IMR-90 (cell line): ENCODE measurements at regions not wholly inside any gene's neighbourhood (a gene's known extent, or its start where the extent isn't known, plus 50 kb on each side); places are given as distances from the start of the nearest gene placed in this dataset.

ENCODE experiments used
- ATAC-seq: fragments of 200-7000 bp; cut with Tn5 transposase; 2 replicates; pipeline ENCODE4 v1.9.1; 2020; ENCODE audit warnings: low read depth, mild to moderate bottlenecking, moderate library complexity
- BruUV-seq: library from RNA; stranded (reverse); fragments of 400-500 nt; replicated peaks from 2 replicates; lab custom pipeline; 2021; lab: Mats Ljungman, UMichigan
- CTCF ChIA-PET: fragments of 300-600 bp; formaldehyde crosslinking; extraction: SDS; loops from one replicate; lab custom pipeline; 2021; ENCODE audit warnings: antibody characterized with exemption; lab: Yijun Ruan, JAX
- POLR2A ChIA-PET: fragments of 300-600 bp; sonication (Branson Sonifier 250); formaldehyde crosslinking; loops from one replicate; lab custom pipeline; 2022; ENCODE audit warnings: antibody characterized with exemption; ENCODE audit not compliant: unreplicated experiment; lab: Charles Lee
- DNase-seq: peaks from one replicate; pipeline ENCODE4 v3.0.0; 2013
- H2AFZ ChIP-seq: replicated peaks from 2 replicates; pipeline ENCODE3; 2013; ENCODE audit warnings: low read length, mild to moderate bottlenecking; ENCODE audit not compliant: poor library complexity
- H2AK5ac ChIP-seq: 2 replicates; pipeline ENCODE4 v1.6.1; 2013; ENCODE audit warnings: low read depth, low read length, inconsistent platforms
- H2AK9ac ChIP-seq: replicated peaks from 2 replicates; pipeline ENCODE3; 2013; ENCODE audit warnings: mild to moderate bottlenecking, low read depth, low read length, moderate library complexity; ENCODE audit not compliant: poor library complexity
- H2BK120ac ChIP-seq: 2 replicates; pipeline ENCODE4 v1.6.1; 2013; ENCODE audit warnings: low read depth, low read length, inconsistent platforms
- H2BK15ac ChIP-seq: 3 replicates; pipeline ENCODE4 v1.6.1; 2013; ENCODE audit warnings: low read depth, low read length, inconsistent platforms
- H2BK20ac ChIP-seq: 2 replicates; pipeline ENCODE4 v1.6.1; 2013; ENCODE audit warnings: low read depth, mild to moderate bottlenecking, inconsistent platforms, low read length, moderate library complexity
- H2BK5ac ChIP-seq: 2 replicates; pipeline ENCODE4 v1.6.1; 2013; ENCODE audit warnings: mild to moderate bottlenecking, low read depth, low read length, inconsistent platforms; ENCODE audit not compliant: poor library complexity, severe bottlenecking
- H3K14ac ChIP-seq: replicated peaks from 2 replicates; pipeline ENCODE4 v1.6.1; 2013; ENCODE audit warnings: low read depth, low read length, inconsistent platforms
- H3K18ac ChIP-seq: 2 replicates; pipeline ENCODE4 v1.6.1; 2013; ENCODE audit warnings: low read depth, low read length, control low read depth
- H3K23ac ChIP-seq: 2 replicates; pipeline ENCODE4 v1.6.1; 2013; ENCODE audit warnings: low read depth, low read length, inconsistent platforms
- H3K27ac ChIP-seq: 2 replicates; pipeline ENCODE4 v1.5.1; 2013; ENCODE audit warnings: mild to moderate bottlenecking, control low read depth, low read length; ENCODE audit not compliant: insufficient read depth
- H3K27me3 ChIP-seq: 2 replicates; pipeline ENCODE4 v1.6.1; 2013; ENCODE audit warnings: low read length; ENCODE audit not compliant: control insufficient read depth, insufficient read depth
- H3K36me3 ChIP-seq: 2 replicates; pipeline ENCODE4 v1.6.1; 2013; ENCODE audit warnings: low read length, mixed read lengths; ENCODE audit not compliant: control insufficient read depth, insufficient read depth
- H3K4ac ChIP-seq: 2 replicates; pipeline ENCODE4 v1.6.1; 2013; ENCODE audit warnings: low read depth, low read length, inconsistent platforms
- H3K4me1 ChIP-seq: 2 replicates; pipeline ENCODE4 v1.6.1; 2013; ENCODE audit warnings: low read length, mixed read lengths; ENCODE audit not compliant: control insufficient read depth, insufficient read depth
- H3K4me2 ChIP-seq: 2 replicates; pipeline ENCODE4 v1.6.1; 2013; ENCODE audit warnings: low read depth, mild to moderate bottlenecking, control low read depth, low read length, moderate library complexity
- H3K4me3 ChIP-seq: 2 replicates; pipeline ENCODE4 v1.5.1; 2013; ENCODE audit warnings: low read depth, mild to moderate bottlenecking, control low read depth, low read length, moderate library complexity; ENCODE audit not compliant: insufficient read depth
- H3K56ac ChIP-seq: 2 replicates; pipeline ENCODE4 v1.6.1; 2013; ENCODE audit warnings: low read length, inconsistent platforms; ENCODE audit not compliant: insufficient read depth; ENCODE audit errors: extremely low read depth
- H3K79me1 ChIP-seq, 2 experiments: 2 replicates each; pipeline ENCODE4 v1.6.1; 2013; ENCODE audit warnings: low read length in 2 of 2, inconsistent platforms in 1 of 2, low read depth in 1 of 2
- H3K9ac ChIP-seq: 2 replicates; pipeline ENCODE4 v1.6.1; 2013; ENCODE audit warnings: low read depth, low read length, control low read depth
- H3K9me1 ChIP-seq: 2 replicates; pipeline ENCODE4 v1.6.1; 2013; ENCODE audit warnings: low read length, inconsistent platforms; ENCODE audit not compliant: insufficient read depth
- H3K9me3 ChIP-seq: 2 replicates; pipeline ENCODE4 v1.6.1; 2013; ENCODE audit warnings: low read length; ENCODE audit not compliant: control insufficient read depth, insufficient read depth
- H4K20me1 ChIP-seq: 2 replicates; pipeline ENCODE4 v1.6.1; 2013; ENCODE audit warnings: low read length, inconsistent platforms; ENCODE audit not compliant: insufficient read depth
- H4K5ac ChIP-seq: 2 replicates; pipeline ENCODE4 v1.6.1; 2013; ENCODE audit warnings: mild to moderate bottlenecking, low read depth, low read length, control low read depth
- H4K8ac ChIP-seq, 2 experiments: 2 replicates each; pipeline ENCODE4 v1.6.1; 2013; ENCODE audit warnings: low read depth in 2 of 2, low read length in 2 of 2, control low read depth in 1 of 2, inconsistent platforms in 1 of 2
- H4K91ac ChIP-seq: 2 replicates; pipeline ENCODE4 v1.6.1; 2013; ENCODE audit warnings: low read depth, low read length, inconsistent platforms; ENCODE audit not compliant: insufficient read depth
- BHLHE40 ChIP-seq: fragments of 150-350 bp; IDR thresholded peaks from 2 replicates; pipeline ENCODE4 v1.6.1; 2016; ENCODE audit warnings: mild to moderate bottlenecking, low read depth, low read length
- CEBPB ChIP-seq: IDR thresholded peaks from 2 replicates; pipeline ENCODE4 v1.6.1; 2012; ENCODE audit warnings: low read depth, low read length, improper control_type of control experiment
- CHD1 ChIP-seq: IDR thresholded peaks from 2 replicates; pipeline ENCODE4 v1.6.1; 2012; ENCODE audit warnings: low read depth, low read length, improper control_type of control experiment
- CTCF ChIP-seq: conservative IDR thresholded peaks from 2 replicates; pipeline ENCODE4 v1.5.1; 2012; ENCODE audit warnings: mild to moderate bottlenecking, low read depth, low read length, improper control_type of control experiment
- ELK1 ChIP-seq: fragments of 150-350 bp; IDR thresholded peaks from 2 replicates; pipeline ENCODE4 v1.6.1; 2016; ENCODE audit warnings: low read depth, mild to moderate bottlenecking, low read length, moderate library complexity, borderline replicate concordance
- FOS ChIP-seq: fragments of 150-350 bp; IDR thresholded peaks from 2 replicates; pipeline ENCODE4 v1.6.1; 2016; ENCODE audit warnings: low read depth, low read length
- MAFK ChIP-seq: IDR thresholded peaks from 2 replicates; pipeline ENCODE4 v1.6.1; 2012; ENCODE audit warnings: low read depth, low read length, improper control_type of control experiment
- MAZ ChIP-seq: IDR thresholded peaks from 2 replicates; pipeline ENCODE4 v1.6.1; 2012; ENCODE audit warnings: low read depth, mild to moderate bottlenecking, low read length, improper control_type of control experiment, moderate library complexity, borderline replicate concordance
- MXI1 ChIP-seq: IDR thresholded peaks from 2 replicates; pipeline ENCODE4 v1.6.1; 2012; ENCODE audit warnings: low read depth, mild to moderate bottlenecking, low read length, moderate library complexity, borderline replicate concordance
- NFE2L2 ChIP-seq: fragments of 150-350 bp; IDR thresholded peaks from 2 replicates; pipeline ENCODE4 v1.6.1; 2016; ENCODE audit warnings: low read depth, mild to moderate bottlenecking, low read length
- POLR2A ChIP-seq: IDR thresholded peaks from 2 replicates; pipeline ENCODE4 v1.6.1; 2012; ENCODE audit warnings: mild to moderate bottlenecking, low read depth, low read length
- RAD21 ChIP-seq: IDR thresholded peaks from 2 replicates; pipeline ENCODE4 v1.6.1; 2012; ENCODE audit warnings: low read length, improper control_type of control experiment
- RCOR1 ChIP-seq: IDR thresholded peaks from 2 replicates; pipeline ENCODE4 v1.6.1; 2012; ENCODE audit warnings: mild to moderate bottlenecking, low read length, improper control_type of control experiment; ENCODE audit not compliant: insufficient replicate concordance
- RFX5 ChIP-seq: IDR thresholded peaks from 2 replicates; pipeline ENCODE4 v1.8.0; 2012; ENCODE audit warnings: low read depth, mild to moderate bottlenecking, low read length, moderate library complexity
- SMC3 ChIP-seq: fragments of 150-350 bp; IDR thresholded peaks from 2 replicates; pipeline ENCODE4 v1.6.1; 2016; ENCODE audit warnings: low read depth, mild to moderate bottlenecking, antibody characterized with exemption, low read length, moderate library complexity
- USF2 ChIP-seq: fragments of 150-350 bp; IDR thresholded peaks from 2 replicates; pipeline ENCODE4 v1.6.1; 2017; ENCODE audit warnings: mild to moderate bottlenecking, antibody characterized with exemption, low read length, low read depth
- WGBS, 2 experiments: methylation state at CpG; one replicate each; pipeline versions ENCODE4 v1.1.5 to v1.1.7; 2013; ENCODE audit warnings: missing lambda C conversion rate in 2 of 2; ENCODE audit not compliant: insufficient read length in 1 of 2; ENCODE audit errors: extremely low coverage in 2 of 2; 5-methylcytosine and 5-hydroxymethylcytosine counted together
- dilution Hi-C: fragments of 300-500 bp; cut with HindIII; formaldehyde crosslinking; loops from one replicate; pipeline ENCODE4 v1.14.3; 2018; ENCODE audit warnings: low sequenced_read_pairs; ENCODE audit not compliant: unreplicated experiment
- in situ Hi-C: fragments of 300-500 bp; cut with MboI; formaldehyde crosslinking; loops from 3 replicates; pipeline ENCODE4 v1.14.3; 2019; ENCODE audit warnings: low sequenced_read_pairs, inconsistent platforms, mixed read lengths
- intact Hi-C: fragments of 100-400 bp; cut with micrococcal nuclease; formaldehyde crosslinking; loops from 2 replicates; pipeline ENCODE4 v1.10.0; 2022

- Histone ChIP-seq H2BK120ac (no peak overlapping the region), H3K79me1 (no peaks in the 10 kb centered on the region), H3K23ac (no peak overlapping the region), H3K9ac (no peak overlapping the region), H4K20me1 (no peaks in the 10 kb centered on the region), H2BK15ac (no peak overlapping the region), H3K27me3 (peaks cover 5% of the 10 kb centered on the region), H2AFZ (no peak overlapping the region), H3K9me3 (no peaks in the 10 kb centered on the region), H4K8ac (no peak overlapping the region), H3K4me2 (no peak overlapping the region), H3K4me1 (no peaks in the 10 kb centered on the region), H2AK5ac (no peak overlapping the region), H4K5ac (no peak overlapping the region), H3K4ac (no peak overlapping the region), H3K56ac (no peak overlapping the region), H3K27ac (no peak overlapping the region), H3K9me1 (no peaks in the 10 kb centered on the region), H2BK5ac (no peak overlapping the region), H3K4me3 (no peak overlapping the region), H2BK20ac (no peak overlapping the region), H2AK9ac (no peak overlapping the region), H4K91ac (no peak overlapping the region), H3K18ac (no peak overlapping the region), H3K14ac (no peak overlapping the region), H3K36me3 (no peaks in the 10 kb centered on the region)
- dilution Hi-C loops = no loop called here
- CTCF ChIA-PET = interaction anchor here (0.6 kb wide), 1 partner anchor 352 kb away, joined by 3 read pairs; no protein-coding TSS in a partner anchor
- DNase-seq (no peak), ATAC-seq (no peak)
- no TSS peak for BruUV-seq
- in situ Hi-C loops = loop anchor here (25.0 kb wide), 1 partner anchor 1763 kb away; no protein-coding TSS in a partner anchor
- TF ChIP-seq RAD21 = no peak
- TF ChIP-seq RFX5 = no peak
- no peak for TF ChIP-seq MXI1
- TF ChIP-seq FOS = no peak
- TF ChIP-seq SMC3 = no peak
- TF ChIP-seq CEBPB = no peak
- no peak for TF ChIP-seq MAFK
- no peak for TF ChIP-seq RCOR1
- TF ChIP-seq CTCF = no peak
- TF ChIP-seq NFE2L2 = no peak
- no peak for TF ChIP-seq POLR2A
- TF ChIP-seq MAZ = no peak
- no peak for TF ChIP-seq BHLHE40
- no peak for TF ChIP-seq USF2
- no peak for TF ChIP-seq ELK1
- no peak for TF ChIP-seq CHD1
- WGBS, 2 experiments = no CpG with 5 or more reads among the region's 1 CpG
- POLR2A ChIA-PET = no interaction called here
- intact Hi-C loops = loop anchor here (5.0 kb wide), 5 partner anchors 167 to 1768 kb away; partner anchors contain the start of gene TBX3
Observed at GRCh38 chr12:115750340-115750739, 527.2 kb downstream of the MED13L start.
